Testis (tissue), 2 donors: ENCODE measurements at regions not wholly inside any gene's neighbourhood (a gene's known extent, or its start where the extent isn't known, plus 50 kb on each side); places are given as distances from the start of the nearest gene placed in this dataset.

ENCODE experiments used
- DNase-seq: peaks from one replicate; pipeline ENCODE4 v3.0.0-alpha.2; 2019
- H3K27ac ChIP-seq, 2 donors: fragments of 200-600 bp; sonication (generic); one replicate each; pipeline ENCODE4 v1.5.1; 2019
- H3K27me3 ChIP-seq: fragments of 200-600 bp; sonication (generic); one replicate; pipeline ENCODE4 v1.5.1; 2019
- H3K36me3 ChIP-seq: fragments of 200-600 bp; sonication (generic); one replicate; pipeline ENCODE4 v1.5.1; 2017; ENCODE audit warnings: low read depth; ENCODE audit errors: missing control alignments
- H3K4me1 ChIP-seq: fragments of 200-600 bp; sonication (generic); one replicate; pipeline ENCODE4 v1.5.1; 2019
- H3K4me3 ChIP-seq, 2 donors: fragments of 200-600 bp; sonication (generic); one replicate each; pipeline ENCODE4 v1.5.1; 2017 to 2019
- H3K9me3 ChIP-seq: fragments of 200-600 bp; sonication (generic); one replicate; pipeline ENCODE4 v1.5.1; 2017
- CTCF ChIP-seq, 3 experiments: fragments of 450-650 bp in 2 of 3; fragments of 200-600 bp in 1 of 3; sonication (generic) in 1 of 3; IDR thresholded peaks; one replicate each; pipeline ENCODE4 v1.5.1; 2016 to 2019; ENCODE audit warnings: antibody characterized with exemption in 3 of 3, mild to moderate bottlenecking in 2 of 3, moderate library complexity in 1 of 3
- POLR2A ChIP-seq: fragments of 450-650 bp; IDR thresholded peaks from one replicate; pipeline ENCODE4 v1.6.1; 2017; ENCODE audit warnings: antibody characterized with exemption, mild to moderate bottlenecking, moderate library complexity
- WGBS, 2 donors: methylation state at CpG; one replicate each; pipeline ENCODE4 v1.1.5; 2018; 5-methylcytosine and 5-hydroxymethylcytosine counted together
- intact Hi-C: fragments of 100-400 bp; cut with DNase I; formaldehyde crosslinking; loops from one replicate; pipeline ENCODE4 v1.15.1; 2023; ENCODE audit warnings: low total_unique reads
- microRNA-seq, 2 donors: library from miRNA; unstranded; fragments of <30 nt; microRNA quantifications; one replicate each; pipeline ENCODE4, GENCODE V29; 2016; ENCODE audit warnings: borderline number of aligned reads in 2 of 2, borderline replicate concordance in 1 of 2
- small RNA-seq, 2 donors: library from RNA; depleted of rRNA; stranded (forward); fragments of <200 nt; gene quantifications; one replicate each; pipeline ENCODE3, GENCODE V24; 2016

GRCh38 chr3:118828351-118828750 is 206.3 kb downstream of the IGSF11 start:
- TF ChIP-seq CTCF (IDR thresholded peaks at IDR 0.05) (no peak), POLR2A (no peak)
- Histone ChIP-seq H3K27ac (no peak overlapping the region), H3K9me3 (no peaks in the 10 kb centered on the region), H3K4me1 (no peaks in the 10 kb centered on the region), H3K4me3 (no peak overlapping the region), H3K27me3 (no peaks in the 10 kb centered on the region), H3K36me3 (no peaks in the 10 kb centered on the region)
- intact Hi-C loops: no loop called here
- DNase-seq: no peak
- 83 to 86% methylated on average over 1 to 4 of the region's 4 CpGs for WGBS, 2 donors

DNA sequence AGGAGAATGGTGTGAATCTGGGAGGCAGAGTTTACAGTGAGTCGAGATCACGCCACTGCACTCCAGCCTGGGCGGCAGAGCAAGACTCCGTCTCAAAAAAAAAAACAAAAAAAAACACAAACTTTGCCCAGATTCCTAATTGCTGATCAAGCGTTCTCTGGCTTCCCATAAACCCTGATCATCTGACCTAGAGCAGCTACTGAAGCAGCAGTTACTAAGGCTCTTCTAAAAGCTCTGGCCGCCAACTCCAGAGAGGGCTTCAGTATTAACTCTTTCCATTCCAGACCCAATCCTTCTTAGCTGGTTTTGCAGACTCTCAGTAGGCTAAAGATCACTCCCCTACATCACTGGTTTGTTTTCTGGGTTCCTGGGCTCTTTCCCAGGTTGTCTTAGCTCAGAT is 201.6 kb downstream of the IGSF11 start:
- no peaks in the 10 kb centered on the region for H3K27me3 ChIP-seq
- no peaks in the 10 kb centered on the region for H3K9me3 ChIP-seq

DNA sequence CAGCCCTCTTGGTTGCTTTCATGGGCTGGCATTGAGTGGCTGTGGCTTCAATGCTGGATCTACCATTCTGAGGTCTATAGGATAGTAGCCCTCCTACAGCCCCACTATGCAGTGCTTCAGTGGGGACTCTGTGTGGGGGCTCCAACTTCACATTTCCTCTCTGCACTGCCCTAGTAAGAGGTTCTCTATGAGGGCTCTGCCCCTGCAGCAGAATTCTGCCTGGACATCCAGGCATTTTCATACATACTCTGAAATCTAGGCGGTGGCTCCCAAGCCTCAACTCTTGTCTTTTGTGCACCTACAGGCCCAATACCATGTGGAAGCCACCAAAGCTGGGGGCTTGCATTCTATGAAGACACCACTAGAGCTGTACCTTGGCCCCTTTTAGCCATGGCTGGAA is 195.8 kb downstream of the IGSF11 start:
- whole genome bisulfite sequencing, 2 donors: 33 to 38% methylated on average over 1 of the region's 1 CpG
- DNase-seq: no peak
- Histone ChIP-seq H3K4me3 (no peak overlapping the region), H3K4me1 (no peaks in the 10 kb centered on the region), H3K27me3 (no peaks in the 10 kb centered on the region), H3K9me3 (no peaks in the 10 kb centered on the region), H3K36me3 (no peaks in the 10 kb centered on the region), H3K27ac (no peak overlapping the region)
- intact Hi-C loops: no loop called here
- no peak for TF ChIP-seq CTCF (IDR thresholded peaks at IDR 0.05)
- TF ChIP-seq POLR2A: no peak

More for the DNA sequence above, 201.6 kb downstream of the IGSF11 start:
- no peak for DNase-seq
- Histone ChIP-seq H3K4me1 (no peaks in the 10 kb centered on the region), H3K36me3 (no peaks in the 10 kb centered on the region), H3K27ac (no peak overlapping the region), H3K4me3 (no peak overlapping the region)
- 41 to 45% methylated on average over 6 of the region's 6 CpGs for WGBS, 2 donors
- intact Hi-C loops: no loop called here
- no peak for TF ChIP-seq CTCF (IDR thresholded peaks at IDR 0.05)
- TF ChIP-seq POLR2A: no peak

DNA sequence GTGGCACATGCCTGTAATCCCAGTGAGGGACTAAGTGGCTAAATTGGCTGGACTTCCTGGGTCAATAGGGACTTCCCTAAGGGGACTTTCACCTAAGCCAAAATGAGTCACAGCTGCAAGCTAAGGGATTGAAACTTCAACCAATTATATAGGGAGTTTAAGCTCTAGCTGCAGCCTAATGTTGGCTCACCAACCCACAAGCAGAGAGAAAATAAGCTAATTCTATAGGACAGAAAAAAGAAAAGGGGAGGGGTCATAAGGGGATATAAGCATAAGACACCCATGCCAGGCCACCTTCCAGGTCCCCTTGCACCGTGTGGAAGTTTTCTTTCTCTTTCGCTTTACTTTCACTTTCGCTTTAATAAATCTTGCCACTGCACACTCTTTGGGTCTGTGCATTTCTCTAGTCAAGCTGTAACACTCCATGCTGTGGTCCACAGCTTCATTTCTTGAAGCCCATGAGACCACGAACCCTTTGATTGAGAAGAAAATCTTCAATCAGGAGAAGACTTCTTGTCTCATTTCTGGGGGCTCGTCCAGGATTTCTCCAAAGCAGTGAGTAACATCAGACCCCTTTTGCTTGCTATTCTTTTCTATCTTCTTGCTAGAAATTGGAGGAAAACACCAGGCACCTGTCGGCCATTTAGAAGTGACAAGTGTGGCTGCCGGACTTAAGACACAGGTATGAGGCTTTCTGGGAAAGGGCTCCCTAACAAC is 192.3 kb downstream of the IGSF11 start:
- no peaks in the 10 kb centered on the region for H3K9me3 ChIP-seq
- no peaks in the 10 kb centered on the region for H3K27me3 ChIP-seq
- DNase-seq: no peak
- H3K4me1 ChIP-seq: no peaks in the 10 kb centered on the region
- 96 to 97% methylated on average over 7 of the region's 7 CpGs for WGBS, 2 donors
- no peak for TF ChIP-seq CTCF (IDR thresholded peaks at IDR 0.05)
- no peak for TF ChIP-seq POLR2A
- no peak overlapping the region for H3K4me3 ChIP-seq
- H3K36me3 ChIP-seq: no peaks in the 10 kb centered on the region
- H3K27ac ChIP-seq: no peak overlapping the region
- intact Hi-C loops: no loop called here

- H3K4me1 ChIP-seq: no peaks in the 10 kb centered on the region
- TF ChIP-seq POLR2A: no peak
- no peak overlapping the region for H3K27ac ChIP-seq
- 90 to 94% methylated on average over 7 of the region's 7 CpGs for WGBS, 2 donors
- no peaks in the 10 kb centered on the region for H3K27me3 ChIP-seq
- no peaks in the 10 kb centered on the region for H3K36me3 ChIP-seq
- intact Hi-C loops: no loop called here
- no peaks in the 10 kb centered on the region for H3K9me3 ChIP-seq
- no peak overlapping the region for H3K4me3 ChIP-seq
- no peak for DNase-seq
These were observed 188.5 kb downstream of the IGSF11 start for GRCh38 chr3:118846176-118846575.

Small RNAs in the stretch of these regions (microRNA-seq; reads per million reads assigned to microRNA genes)
- 0 reads per million in 2 donors for gene MIR4447

Small RNAs in the stretch of these regions (small RNA-seq; reads per million reads assigned to genes)
- gene MIR4447 (0 reads per million in 2 donors), gene RF01884 (0 reads per million in 2 donors), gene RNU5E-8P (0 reads per million in 2 donors), gene RNU6-1200P (0 reads per million in 2 donors)
